Skeletal muscle satellite cell (primary cell): ENCODE measurements at regions not wholly inside any gene's neighbourhood (a gene's known extent, or its start where the extent isn't known, plus 50 kb on each side); places are given as distances from the start of the nearest gene placed in this dataset.

Source experiments
- H3K27me3 ChIP-seq: 2 replicates; pipeline ENCODE4 v1.7.0; 2013; ENCODE audit warnings: low read length; ENCODE audit not compliant: control insufficient read depth, insufficient read depth
- H3K36me3 ChIP-seq: 2 replicates; pipeline ENCODE4 v1.7.0; 2013; ENCODE audit warnings: mild to moderate bottlenecking, control low read depth, low read length; ENCODE audit not compliant: insufficient read depth
- H3K4me1 ChIP-seq: 2 replicates; pipeline ENCODE4 v1.7.0; 2013; ENCODE audit warnings: low read length; ENCODE audit not compliant: control insufficient read depth, insufficient read depth
- H3K4me2 ChIP-seq: 2 replicates; pipeline ENCODE4 v1.7.0; 2013; ENCODE audit warnings: mild to moderate bottlenecking, low read length
- H3K4me3 ChIP-seq: 2 replicates; pipeline ENCODE4 v1.7.0; 2013; ENCODE audit warnings: low read length
- H3K9ac ChIP-seq: 2 replicates; pipeline ENCODE4 v1.7.0; 2013; ENCODE audit warnings: mild to moderate bottlenecking, low read depth, low read length, moderate library complexity
- H3K9me3 ChIP-seq: replicated peaks from 2 replicates; pipeline ENCODE4 v1.7.0; 2013; ENCODE audit warnings: mild to moderate bottlenecking, control low read depth, low read length

DNA sequence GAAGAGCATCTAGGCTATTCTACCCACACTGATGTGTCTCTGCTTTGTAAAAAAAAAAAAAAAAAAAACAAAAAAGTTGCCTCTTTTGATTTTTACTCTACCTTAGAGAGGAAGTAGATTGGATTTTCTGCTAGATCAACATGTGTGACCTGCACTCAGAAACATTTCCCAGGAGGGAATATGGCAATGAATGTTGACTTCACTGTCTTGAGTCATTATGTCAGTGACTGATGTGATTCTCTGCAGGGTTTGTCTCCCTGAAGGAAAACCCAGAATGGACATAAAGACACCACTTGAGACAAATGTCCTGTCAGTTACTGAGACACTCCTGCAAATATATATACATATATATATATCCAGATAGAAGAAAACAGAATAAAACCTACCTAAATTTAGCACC is 370.3 kb downstream of the BMPER start:
- Histone ChIP-seq H3K9me3 (no peaks in the 10 kb centered on the region), H3K4me2 (no peak overlapping the region), H3K9ac (no peak overlapping the region), H3K4me1 (no peaks in the 10 kb centered on the region), H3K36me3 (no peaks in the 10 kb centered on the region), H3K27me3 (peaks cover 4% of the 10 kb centered on the region), H3K4me3 (no peak overlapping the region)

DNA sequence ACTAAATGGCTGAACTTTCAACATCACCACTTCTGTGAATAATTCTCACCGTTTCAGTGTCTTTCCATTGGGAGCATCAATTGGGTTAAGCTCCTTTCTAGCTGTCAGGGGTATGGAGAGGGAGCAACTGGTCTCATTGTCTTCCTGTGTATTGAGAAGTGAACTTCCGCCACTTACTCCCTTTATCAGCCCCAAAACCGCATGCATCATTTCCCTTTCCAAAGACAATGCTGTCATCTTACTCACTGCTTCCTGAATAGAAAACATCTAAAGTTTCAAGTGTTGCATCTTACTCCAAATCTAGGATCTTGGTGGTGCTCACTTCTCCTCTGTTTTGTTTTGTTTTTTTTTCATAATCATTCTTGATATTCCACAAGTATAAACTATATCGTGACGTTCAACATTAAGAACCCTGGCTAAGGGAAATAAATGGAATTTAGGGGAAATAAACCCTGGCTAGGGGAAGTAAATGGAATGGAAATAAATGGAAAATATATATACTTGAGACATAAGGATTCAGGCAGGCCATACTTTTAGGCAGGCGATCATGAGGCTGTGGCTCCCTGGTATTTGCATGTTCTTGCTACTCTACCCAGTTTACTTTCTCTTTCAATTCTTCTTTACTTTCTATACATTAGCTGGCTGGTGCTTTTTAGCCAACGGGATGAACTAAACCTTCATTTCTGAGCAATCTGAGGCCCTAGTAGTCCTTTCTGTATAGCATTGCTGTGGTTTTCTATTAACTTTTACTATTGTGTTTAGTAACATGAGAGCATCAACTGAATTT is 371.9 kb downstream of the BMPER start:
- Histone ChIP-seq H3K4me1 (no peaks in the 10 kb centered on the region), H3K4me3 (no peak overlapping the region), H3K27me3 (peaks cover 3% of the 10 kb centered on the region), H3K4me2 (no peak overlapping the region), H3K36me3 (no peaks in the 10 kb centered on the region), H3K9me3 (no peaks in the 10 kb centered on the region), H3K9ac (no peak overlapping the region)

DNA sequence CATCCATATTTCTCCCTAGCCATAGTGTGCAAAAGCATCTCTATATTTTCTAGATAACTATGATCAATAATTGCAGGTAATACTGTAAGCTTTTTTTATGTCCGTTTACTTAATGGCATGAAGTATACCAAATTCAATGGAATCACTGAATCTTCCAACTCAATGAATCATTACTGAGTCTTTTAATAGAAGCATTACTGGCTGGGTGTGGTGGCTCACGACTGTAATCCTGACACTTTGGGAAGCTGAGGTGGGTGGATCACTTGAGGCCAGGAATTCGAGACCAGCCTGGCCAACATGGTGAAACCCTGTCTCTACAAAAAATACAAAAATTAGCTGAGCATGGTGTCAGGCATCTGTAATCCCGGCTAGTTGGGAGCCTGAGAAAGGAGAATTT is 372.5 kb downstream of the BMPER start:
- Histone ChIP-seq H3K9ac (no peak overlapping the region), H3K9me3 (no peaks in the 10 kb centered on the region), H3K36me3 (no peaks in the 10 kb centered on the region), H3K27me3 (no peaks in the 10 kb centered on the region), H3K4me2 (no peak overlapping the region), H3K4me1 (no peaks in the 10 kb centered on the region), H3K4me3 (no peak overlapping the region)

DNA sequence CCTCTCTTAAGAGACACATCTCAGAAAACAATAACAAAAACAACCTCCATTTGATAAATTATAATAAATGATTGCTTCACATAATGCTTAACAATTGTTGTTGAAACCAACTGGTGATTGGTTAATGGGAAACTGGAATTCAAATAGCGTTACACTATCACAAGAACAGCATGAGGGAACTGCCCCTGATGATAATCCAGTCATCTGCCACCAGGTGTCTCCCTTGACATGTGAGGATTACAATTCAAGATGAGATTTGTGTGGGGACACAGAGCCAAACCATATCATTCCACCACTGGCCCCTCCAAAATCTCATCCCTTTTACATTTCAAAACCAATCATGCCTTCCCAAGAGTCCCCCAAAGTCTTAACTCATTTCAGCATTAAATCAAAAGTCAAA is 375.9 kb downstream of the BMPER start:
- Histone ChIP-seq H3K4me1 (no peaks in the 10 kb centered on the region), H3K9ac (no peak overlapping the region), H3K4me2 (no peak overlapping the region), H3K27me3 (no peaks in the 10 kb centered on the region), H3K4me3 (no peak overlapping the region), H3K9me3 (no peaks in the 10 kb centered on the region), H3K36me3 (no peaks in the 10 kb centered on the region)

DNA sequence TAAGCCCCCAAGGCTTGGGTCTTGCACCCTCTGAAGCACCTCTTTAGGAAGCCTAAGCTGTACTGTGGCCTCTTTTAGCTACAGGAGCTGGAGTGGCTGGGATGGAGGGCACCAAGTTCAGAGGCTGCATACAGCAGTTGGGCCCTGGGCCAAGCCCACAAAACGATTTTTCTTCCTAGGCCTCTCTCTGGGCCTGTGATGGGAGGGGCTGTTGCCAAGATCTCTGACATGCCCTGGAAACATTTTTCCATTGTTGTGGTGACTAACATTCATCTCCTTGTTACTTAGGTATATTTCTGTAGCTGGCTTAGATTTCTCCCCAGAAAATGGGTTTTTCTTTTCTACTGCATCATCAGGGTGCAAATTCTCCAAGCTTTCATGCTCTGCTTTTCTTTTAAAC is 375.7 kb upstream of the NPSR1 start:
- Histone ChIP-seq H3K4me2 (no peak overlapping the region), H3K4me3 (no peak overlapping the region), H3K36me3 (no peaks in the 10 kb centered on the region), H3K9ac (no peak overlapping the region), H3K27me3 (no peaks in the 10 kb centered on the region), H3K9me3 (no peaks in the 10 kb centered on the region), H3K4me1 (no peaks in the 10 kb centered on the region)

DNA sequence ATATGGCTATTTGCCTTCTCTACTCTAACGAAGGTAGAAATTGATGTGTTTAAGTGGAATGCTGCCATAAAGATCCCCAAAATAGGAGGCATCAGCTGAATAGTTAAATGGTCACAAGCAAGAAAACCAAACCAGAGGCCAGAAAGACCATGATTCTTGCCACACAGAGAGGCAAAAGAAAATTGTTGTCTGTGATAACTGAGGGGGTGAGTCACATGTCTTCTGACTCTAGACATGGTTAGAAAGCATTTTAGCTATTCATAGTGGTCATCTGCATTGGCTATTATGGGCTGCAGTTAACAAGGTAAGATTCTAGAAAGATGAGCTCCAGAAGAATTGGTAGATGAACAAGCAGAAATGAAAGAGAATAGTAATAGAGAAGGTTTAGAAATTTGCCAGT is 361.4 kb upstream of the NPSR1 start:
- peaks cover 3% of the 10 kb centered on the region for H3K27me3 ChIP-seq
- H3K4me2 ChIP-seq, result no peak overlapping the region
- no peak overlapping the region for H3K4me3 ChIP-seq
- H3K9ac ChIP-seq, result no peak overlapping the region
- H3K4me1 ChIP-seq, result no peaks in the 10 kb centered on the region
- H3K36me3 ChIP-seq, result no peaks in the 10 kb centered on the region
- H3K9me3 ChIP-seq, result no peaks in the 10 kb centered on the region

DNA sequence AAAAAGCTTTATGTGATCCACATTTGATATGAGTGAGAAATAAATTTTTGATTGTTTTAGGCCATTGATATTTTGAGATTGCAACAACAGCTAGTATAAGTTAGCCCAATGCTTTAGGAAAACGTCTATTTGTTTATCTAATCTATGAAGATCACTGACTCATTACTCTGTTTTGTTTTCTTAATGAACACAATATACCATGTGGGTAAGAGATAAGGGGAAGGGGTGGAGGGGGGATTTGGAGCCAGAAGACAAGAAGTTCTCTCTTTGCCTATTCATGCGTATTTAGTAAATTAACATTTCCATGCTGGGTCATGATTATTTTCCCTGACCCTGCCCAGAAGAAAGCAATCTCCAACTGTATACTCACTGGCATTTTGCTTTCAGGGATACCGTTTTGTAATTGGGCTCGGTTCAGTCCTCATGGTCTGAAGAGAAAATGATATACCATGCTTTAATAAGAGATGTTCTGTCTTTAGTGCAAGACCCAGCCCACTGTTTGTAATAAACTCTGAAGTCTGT is 359.5 kb upstream of the NPSR1 start:
- H3K36me3 ChIP-seq, result no peaks in the 10 kb centered on the region
- H3K4me1 ChIP-seq, result no peaks in the 10 kb centered on the region
- no peaks in the 10 kb centered on the region for H3K9me3 ChIP-seq
- H3K4me2 ChIP-seq, result no peak overlapping the region
- H3K4me3 ChIP-seq, result no peak overlapping the region
- no peak overlapping the region for H3K9ac ChIP-seq
- H3K27me3 ChIP-seq, result peaks cover 3% of the 10 kb centered on the region

DNA sequence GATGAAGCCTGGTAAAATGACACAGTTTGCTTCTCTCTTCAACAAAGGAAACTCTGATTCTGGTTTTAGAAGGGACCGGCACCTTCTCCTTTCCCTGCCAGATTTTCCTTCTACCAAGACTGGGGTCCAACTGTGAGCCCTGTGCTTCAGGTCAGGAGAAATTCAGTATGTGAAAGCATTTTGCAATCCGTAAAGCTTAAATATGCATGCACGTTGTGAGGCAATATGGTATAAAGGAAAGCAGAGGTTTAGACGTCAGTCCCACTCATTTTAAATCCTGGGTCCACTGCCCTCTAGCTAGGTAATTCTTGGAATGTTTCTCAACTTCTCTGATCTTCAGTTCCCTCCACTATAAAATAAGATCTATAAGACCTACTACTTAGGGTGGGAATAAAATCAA is 359.0 kb upstream of the NPSR1 start:
- peaks cover 3% of the 10 kb centered on the region for H3K27me3 ChIP-seq
- H3K36me3 ChIP-seq, result no peaks in the 10 kb centered on the region
- H3K9me3 ChIP-seq, result no peaks in the 10 kb centered on the region
- no peak overlapping the region for H3K4me3 ChIP-seq
- no peak overlapping the region for H3K4me2 ChIP-seq
- no peak overlapping the region for H3K9ac ChIP-seq
- no peaks in the 10 kb centered on the region for H3K4me1 ChIP-seq

DNA sequence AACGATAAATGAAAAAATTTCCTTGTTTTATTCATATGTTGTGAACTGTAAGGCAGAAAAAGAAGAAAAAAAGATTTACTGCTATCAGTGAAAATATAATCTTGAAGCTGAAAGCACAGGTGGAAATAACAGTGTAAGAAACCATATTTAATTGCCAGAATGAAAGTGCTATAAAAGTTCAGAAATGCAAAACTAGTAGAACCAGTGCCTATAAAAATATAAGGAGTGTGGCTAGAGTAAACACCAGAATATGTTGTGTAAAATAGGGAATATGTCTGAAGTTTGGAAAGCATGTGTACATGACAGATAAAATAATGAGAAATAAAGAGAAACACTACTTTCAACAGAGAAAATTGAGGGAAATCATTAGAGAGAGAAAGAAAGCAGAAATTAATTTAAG is 350.5 kb upstream of the NPSR1 start:
- H3K36me3 ChIP-seq, result no peaks in the 10 kb centered on the region
- H3K9me3 ChIP-seq, result no peaks in the 10 kb centered on the region
- no peaks in the 10 kb centered on the region for H3K4me1 ChIP-seq
- H3K4me2 ChIP-seq, result no peak overlapping the region
- H3K27me3 ChIP-seq, result no peaks in the 10 kb centered on the region
- no peak overlapping the region for H3K9ac ChIP-seq
- no peak overlapping the region for H3K4me3 ChIP-seq

DNA sequence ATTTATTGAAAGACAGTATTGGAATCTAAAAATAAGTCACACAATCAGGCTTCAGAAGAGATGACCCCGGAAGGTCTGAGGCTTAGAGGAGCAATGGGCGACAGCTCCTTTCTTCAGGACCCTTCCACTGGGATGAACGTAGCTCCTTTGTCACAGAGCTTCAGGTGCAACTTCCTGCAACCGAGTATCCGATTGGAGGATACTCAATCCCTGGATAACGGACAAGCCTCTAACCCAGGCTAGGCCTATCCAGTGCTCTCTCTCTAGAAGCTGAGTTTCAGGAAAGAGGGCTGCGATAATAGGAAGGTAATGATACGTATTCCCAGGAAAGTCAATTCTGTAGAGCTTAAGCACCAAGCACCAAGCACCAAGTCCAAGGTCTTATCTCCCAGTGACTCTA is 349.4 kb upstream of the NPSR1 start:
- Histone ChIP-seq H3K9ac (no peak overlapping the region), H3K4me2 (no peak overlapping the region), H3K4me3 (no peak overlapping the region), H3K27me3 (no peaks in the 10 kb centered on the region), H3K4me1 (no peaks in the 10 kb centered on the region), H3K9me3 (no peaks in the 10 kb centered on the region), H3K36me3 (no peaks in the 10 kb centered on the region)

DNA sequence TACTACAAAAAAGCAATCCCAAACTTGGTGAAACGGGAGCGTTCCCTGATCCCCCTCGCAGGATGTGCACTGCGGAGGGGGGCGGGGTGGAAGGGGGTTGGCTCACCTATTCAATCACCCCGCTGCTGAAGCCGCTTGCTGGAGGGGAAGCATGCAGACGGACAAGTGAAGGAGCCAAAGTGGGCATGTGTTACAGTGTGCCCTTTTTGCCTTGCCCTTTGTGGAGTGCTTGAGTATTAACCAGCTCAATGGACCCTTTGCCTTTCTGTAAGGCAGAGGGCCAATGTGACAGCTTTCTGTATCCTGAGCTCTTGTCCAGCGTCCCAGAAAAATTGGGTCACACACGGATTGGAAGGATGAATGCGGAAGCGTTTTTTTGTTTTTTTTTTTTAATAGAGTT is 348.9 kb upstream of the NPSR1 start:
- no peaks in the 10 kb centered on the region for H3K36me3 ChIP-seq
- H3K9me3 ChIP-seq, result no peaks in the 10 kb centered on the region
- H3K27me3 ChIP-seq, result no peaks in the 10 kb centered on the region
- H3K4me3 ChIP-seq, result no peak overlapping the region
- H3K9ac ChIP-seq, result no peak overlapping the region
- no peaks in the 10 kb centered on the region for H3K4me1 ChIP-seq
- no peak overlapping the region for H3K4me2 ChIP-seq

DNA sequence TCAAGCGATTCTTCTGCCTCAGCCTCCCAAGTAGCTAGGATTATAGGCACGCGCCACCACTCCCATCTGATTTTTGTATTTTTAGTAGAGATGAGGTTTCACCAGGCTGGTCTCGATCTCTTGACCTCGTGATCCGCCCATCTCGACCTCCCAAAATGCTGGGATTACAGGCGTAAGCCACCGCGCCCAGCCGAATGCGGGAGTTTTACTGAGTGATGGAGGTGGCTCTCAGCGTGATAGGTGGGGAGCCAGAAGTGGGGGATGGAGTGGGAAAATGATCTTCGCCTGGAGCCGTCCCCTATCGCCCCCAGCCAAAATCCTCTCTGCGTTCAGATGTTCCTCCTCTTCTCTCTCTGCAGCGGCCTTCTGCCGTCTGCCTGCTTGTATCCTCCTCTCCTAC is 348.4 kb upstream of the NPSR1 start:
- H3K36me3 ChIP-seq, result no peaks in the 10 kb centered on the region
- H3K9ac ChIP-seq, result no peak overlapping the region
- H3K9me3 ChIP-seq, result no peaks in the 10 kb centered on the region
- H3K4me1 ChIP-seq, result no peaks in the 10 kb centered on the region
- no peaks in the 10 kb centered on the region for H3K27me3 ChIP-seq
- H3K4me3 ChIP-seq, result no peak overlapping the region
- H3K4me2 ChIP-seq, result no peak overlapping the region
